WERI-Rb-1 (cell line): ENCODE measurements at regions not wholly inside any gene's neighbourhood (a gene's known extent, or its start where the extent isn't known, plus 50 kb on each side); places are given as distances from the start of the nearest gene placed in this dataset.

Experiments used
- DNase-seq: peaks from one replicate; pipeline ENCODE4 v3.0.0-alpha.2; 2020
- H3K27ac ChIP-seq: fragments of 250-450 bp; sonication (Bioruptor Pico); 2 replicates; pipeline ENCODE4 v1.5.1; 2020; ENCODE audit warnings: mild to moderate bottlenecking, moderate library complexity
- H3K27me3 ChIP-seq: fragments of 250-450 bp; sonication (Bioruptor Pico); 2 replicates; pipeline ENCODE4 v1.5.1; 2021; ENCODE audit warnings: mild to moderate bottlenecking, low read depth, moderate library complexity; ENCODE audit not compliant: insufficient read depth, severe bottlenecking
- H3K36me3 ChIP-seq: fragments of 250-450 bp; sonication (Bioruptor Pico); 2 replicates; pipeline ENCODE4 v1.5.1; 2020; ENCODE audit warnings: mild to moderate bottlenecking, moderate library complexity
- H3K4me3 ChIP-seq: 2 replicates; pipeline ENCODE4 v1.5.1; 2011; ENCODE audit warnings: low read depth, mild to moderate bottlenecking, control low read depth, low read length
- H3K9me3 ChIP-seq: fragments of 250-450 bp; sonication (Bioruptor Pico); 2 replicates; pipeline ENCODE4 v1.5.1; 2021; ENCODE audit warnings: mild to moderate bottlenecking, moderate library complexity; ENCODE audit not compliant: severe bottlenecking
- TF ChIP-seq, protein P1 (sequence below): IDR thresholded peaks from 2 replicates; pipeline ENCODE4 v1.5.1; 2011; ENCODE audit warnings: low read depth, mild to moderate bottlenecking, control low read depth, inconsistent platforms, low read length

DNA sequence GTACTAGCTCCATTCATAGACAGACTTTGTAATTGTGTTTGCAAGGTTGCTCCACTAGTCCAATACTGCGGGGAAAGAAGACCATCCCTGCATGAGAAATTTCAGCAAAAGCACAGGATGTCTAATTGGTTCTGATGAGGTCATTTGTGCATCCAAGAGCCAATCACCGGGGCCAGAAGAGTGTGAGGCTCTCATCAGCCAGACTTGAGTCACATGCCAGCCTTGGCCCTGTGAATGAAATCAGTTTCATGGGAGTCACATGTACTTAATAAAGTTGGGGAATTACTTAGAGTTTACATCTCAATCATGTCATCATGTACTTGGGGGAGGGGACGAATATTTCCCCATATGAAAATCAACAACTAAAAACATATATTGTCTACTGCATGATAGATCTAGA is 1236.0 kb downstream of the MAT2B start:
- Histone ChIP-seq H3K9me3 (no peaks in the 10 kb centered on the region), H3K27ac (no peak overlapping the region), H3K36me3 (no peaks in the 10 kb centered on the region), H3K4me3 (no peak overlapping the region), H3K27me3 (no peaks in the 10 kb centered on the region)
- TF ChIP-seq, protein P1, sequence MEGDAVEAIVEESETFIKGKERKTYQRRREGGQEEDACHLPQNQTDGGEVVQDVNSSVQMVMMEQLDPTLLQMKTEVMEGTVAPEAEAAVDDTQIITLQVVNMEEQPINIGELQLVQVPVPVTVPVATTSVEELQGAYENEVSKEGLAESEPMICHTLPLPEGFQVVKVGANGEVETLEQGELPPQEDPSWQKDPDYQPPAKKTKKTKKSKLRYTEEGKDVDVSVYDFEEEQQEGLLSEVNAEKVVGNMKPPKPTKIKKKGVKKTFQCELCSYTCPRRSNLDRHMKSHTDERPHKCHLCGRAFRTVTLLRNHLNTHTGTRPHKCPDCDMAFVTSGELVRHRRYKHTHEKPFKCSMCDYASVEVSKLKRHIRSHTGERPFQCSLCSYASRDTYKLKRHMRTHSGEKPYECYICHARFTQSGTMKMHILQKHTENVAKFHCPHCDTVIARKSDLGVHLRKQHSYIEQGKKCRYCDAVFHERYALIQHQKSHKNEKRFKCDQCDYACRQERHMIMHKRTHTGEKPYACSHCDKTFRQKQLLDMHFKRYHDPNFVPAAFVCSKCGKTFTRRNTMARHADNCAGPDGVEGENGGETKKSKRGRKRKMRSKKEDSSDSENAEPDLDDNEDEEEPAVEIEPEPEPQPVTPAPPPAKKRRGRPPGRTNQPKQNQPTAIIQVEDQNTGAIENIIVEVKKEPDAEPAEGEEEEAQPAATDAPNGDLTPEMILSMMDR: no peak
- no peak for DNase-seq

DNA sequence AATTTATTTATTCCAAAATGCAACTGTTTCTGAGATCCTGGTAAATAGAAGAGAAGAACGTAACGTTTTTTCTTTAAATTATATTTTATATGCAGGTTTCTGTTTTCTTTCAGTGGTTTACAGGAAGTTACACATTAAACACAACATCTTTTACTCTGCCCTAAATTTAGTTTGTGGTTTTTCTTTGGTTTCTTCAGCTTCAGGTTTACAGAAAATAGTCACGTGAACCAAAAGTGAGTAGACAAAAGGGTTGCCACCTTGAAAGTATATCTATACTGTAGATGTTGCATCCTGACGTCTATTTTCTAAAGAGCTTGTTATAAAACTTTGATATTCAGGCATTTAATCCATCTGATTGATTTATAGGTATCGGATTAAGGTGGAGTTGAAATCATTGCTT is 1236.6 kb downstream of the MAT2B start:
- H3K9me3 ChIP-seq: no peaks in the 10 kb centered on the region
- no peak overlapping the region for H3K27ac ChIP-seq
- H3K27me3 ChIP-seq: no peaks in the 10 kb centered on the region
- no peak for DNase-seq
- no peak overlapping the region for H3K4me3 ChIP-seq
- H3K36me3 ChIP-seq: no peaks in the 10 kb centered on the region
- TF ChIP-seq, protein P1: no peak

DNA sequence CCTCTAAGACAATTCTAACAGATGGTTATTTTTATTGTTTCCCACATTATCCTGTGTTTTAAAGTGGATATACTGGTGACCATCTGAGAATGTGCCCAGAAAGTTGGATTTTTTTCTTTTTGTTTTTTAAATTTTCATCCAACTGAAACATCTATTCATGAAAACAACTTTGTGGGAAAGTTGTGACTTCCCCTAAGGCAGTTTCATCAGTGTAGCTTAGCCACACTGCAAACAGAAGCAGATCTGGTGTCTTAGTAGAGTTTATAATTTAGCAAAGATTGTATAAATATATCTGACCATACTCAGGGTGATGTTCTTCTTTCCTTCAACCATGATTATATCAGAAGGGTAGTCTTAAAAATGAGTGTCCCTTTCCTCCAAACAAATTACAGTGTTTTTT is 1241.3 kb downstream of the MAT2B start:
- H3K27me3 ChIP-seq: no peaks in the 10 kb centered on the region
- H3K36me3 ChIP-seq: no peaks in the 10 kb centered on the region
- H3K9me3 ChIP-seq: no peaks in the 10 kb centered on the region
- DNase-seq: no peak
- no peak overlapping the region for H3K4me3 ChIP-seq
- H3K27ac ChIP-seq: no peak overlapping the region
- TF ChIP-seq, protein P1: no peak

DNA sequence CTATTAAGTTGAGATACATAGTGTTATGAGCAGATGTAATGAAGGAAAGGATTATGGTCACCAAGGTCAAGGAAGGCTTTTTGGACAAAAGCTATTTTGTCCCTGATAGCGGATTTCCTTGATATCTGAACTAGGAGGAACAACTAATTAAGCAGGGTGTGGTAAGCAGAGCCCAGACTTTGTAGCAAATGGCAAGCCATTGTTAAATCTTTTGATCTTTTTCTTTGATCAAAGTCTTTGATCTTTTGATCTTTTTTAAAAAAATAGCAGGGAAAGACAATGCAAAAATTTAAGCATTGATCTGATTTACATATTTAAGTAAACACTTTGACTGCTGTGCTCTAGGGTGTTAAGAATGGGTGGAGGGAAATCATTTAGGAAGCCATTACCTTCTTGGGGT is 1242.0 kb downstream of the MAT2B start:
- no peaks in the 10 kb centered on the region for H3K27me3 ChIP-seq
- TF ChIP-seq, protein P1: no peak
- H3K9me3 ChIP-seq: no peaks in the 10 kb centered on the region
- no peaks in the 10 kb centered on the region for H3K36me3 ChIP-seq
- H3K27ac ChIP-seq: no peak overlapping the region
- no peak for DNase-seq
- H3K4me3 ChIP-seq: no peak overlapping the region

DNA sequence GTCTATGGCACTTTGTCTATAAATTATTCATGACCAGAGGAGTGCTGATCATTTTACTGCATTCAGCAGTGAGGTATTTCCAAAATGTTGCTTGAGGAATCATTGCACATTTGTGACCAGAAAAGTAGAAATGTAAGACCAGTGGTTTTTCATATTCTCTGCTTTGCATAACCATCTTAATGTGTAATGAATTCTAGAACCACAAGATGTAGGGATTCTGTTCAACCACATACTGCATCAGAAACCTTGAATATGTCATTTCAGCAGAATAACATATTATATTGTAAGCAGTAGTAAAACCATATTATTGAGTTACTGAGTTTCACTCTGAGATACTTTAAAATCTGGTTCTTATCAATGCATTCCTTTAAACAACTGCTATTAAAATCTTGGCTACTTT is 1243.4 kb downstream of the MAT2B start:
- DNase-seq: no peak
- Histone ChIP-seq H3K4me3 (no peak overlapping the region), H3K9me3 (no peaks in the 10 kb centered on the region), H3K27ac (no peak overlapping the region), H3K36me3 (no peaks in the 10 kb centered on the region), H3K27me3 (no peaks in the 10 kb centered on the region)
- TF ChIP-seq, protein P1: no peak

DNA sequence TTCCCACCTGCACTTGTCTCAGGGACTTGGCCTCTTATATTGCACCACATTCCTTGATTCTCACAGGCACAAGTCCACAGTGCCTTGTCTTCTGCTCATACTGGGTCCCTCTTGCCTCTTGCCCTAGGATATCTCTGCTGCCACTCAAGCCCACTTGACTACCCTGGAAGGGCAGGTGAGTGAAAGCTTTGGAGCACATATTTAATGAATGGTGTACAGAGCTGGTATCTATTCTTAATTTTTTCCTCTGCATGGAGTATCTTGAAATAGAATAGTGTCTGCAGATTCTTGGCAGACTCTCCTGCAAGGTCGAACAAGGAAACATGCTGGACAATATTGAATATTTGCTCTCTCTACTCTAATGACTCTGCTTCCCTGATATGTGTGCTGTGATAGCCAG is 1248.0 kb downstream of the MAT2B start:
- no peak overlapping the region for H3K4me3 ChIP-seq

More for the DNA sequence above, 1248.0 kb downstream of the MAT2B start:
- TF ChIP-seq, protein P1: no peak
- DNase-seq: no peak
- Histone ChIP-seq H3K27me3 (no peaks in the 10 kb centered on the region), H3K36me3 (no peaks in the 10 kb centered on the region), H3K9me3 (no peaks in the 10 kb centered on the region), H3K27ac (no peak overlapping the region)
